ENCODE measurements at regions not wholly inside any gene's neighbourhood (a gene's known extent, or its start where the extent isn't known, plus 50 kb on each side); places are given as distances from the start of the nearest gene placed in this dataset.
"Not testable (repeated sequence)": the region's sequence is repeated elsewhere in the genome, so short reads cannot be mapped to it uniquely, and the experiment has no call there.

GRCh38 chr14:53432378-53432802 is 279.3 kb upstream of the DDHD1 start:
- H3K27ac Mint-ChIP-seq: no peak overlapping the region
- no peak overlapping the region for H3K4me3 Mint-ChIP-seq
- no peaks in the 10 kb centered on the region for H3K27me3 Mint-ChIP-seq
- peak; percentile 81 to 87 for ATAC-seq (replicated peaks)
- peaks cover 0 to 2% of the 10 kb centered on the region in 2 donors for H3K4me1 Mint-ChIP-seq
- no peaks in the 10 kb centered on the region for H3K36me3 Mint-ChIP-seq
- no peak for DNase-seq
- H3K9me3 Mint-ChIP-seq: peaks cover 0 to 3% of the 10 kb centered on the region in 2 donors

GRCh38 chr14:53430870-53431269 is 277.7 kb upstream of the DDHD1 start:
- ATAC-seq (replicated peaks) (no peak), DNase-seq (no peak)
- Mint-ChIP-seq H3K36me3 (no peaks in the 10 kb centered on the region), H3K4me1 (peaks cover 0 to 2% of the 10 kb centered on the region in 2 donors), H3K9me3 (peaks cover 9 to 12% of the 10 kb centered on the region in 2 donors), H3K27me3 (peaks cover 0 to 6% of the 10 kb centered on the region in 2 donors), H3K27ac (no peak overlapping the region), H3K4me3 (no peak overlapping the region)

GRCh38 chr14:53412819-53413675 is 259.9 kb upstream of the DDHD1 start:
- DNase-seq (no peak), ATAC-seq (replicated peaks) (peak; percentile 60 to 73)
- Mint-ChIP-seq H3K36me3 (peaks cover 2 to 6% of the 10 kb centered on the region in 2 donors), H3K9me3 (peaks cover 7 to 11% of the 10 kb centered on the region in 2 donors), H3K4me3 (no peak overlapping the region), H3K4me1 (no peaks in the 10 kb centered on the region), H3K27ac (no peak overlapping the region), H3K27me3 (peaks cover 0 to 4% of the 10 kb centered on the region in 2 donors)

- Mint-ChIP-seq H3K4me1 (no peaks in the 10 kb centered on the region), H3K9me3 (no peaks in the 10 kb centered on the region), H3K4me3 (no peak overlapping the region), H3K36me3 (no peaks in the 10 kb centered on the region), H3K27ac (no peak overlapping the region), H3K27me3 (no peaks in the 10 kb centered on the region)
- DNase-seq: no peak
- no peak for ATAC-seq (replicated peaks)
Measured at GRCh38 chr14:53411125-53411524, 258.0 kb upstream of the DDHD1 start.

- H3K4me1 Mint-ChIP-seq: no peaks in the 10 kb centered on the region
- no peak overlapping the region for H3K27ac Mint-ChIP-seq
- no peak for ATAC-seq (replicated peaks)
- H3K9me3 Mint-ChIP-seq: no peaks in the 10 kb centered on the region
- DNase-seq: no peak
- H3K27me3 Mint-ChIP-seq: no peaks in the 10 kb centered on the region
- H3K4me3 Mint-ChIP-seq: no peak overlapping the region
- H3K36me3 Mint-ChIP-seq: no peaks in the 10 kb centered on the region
Measured at GRCh38 chr14:53409969-53410368, 256.8 kb upstream of the DDHD1 start.

- DNase-seq: no peak
- H3K27ac Mint-ChIP-seq: no peak overlapping the region
- H3K4me1 Mint-ChIP-seq: no peaks in the 10 kb centered on the region
- no peaks in the 10 kb centered on the region for H3K36me3 Mint-ChIP-seq
- H3K27me3 Mint-ChIP-seq: no peaks in the 10 kb centered on the region
- no peak overlapping the region for H3K4me3 Mint-ChIP-seq
- no peak for ATAC-seq (replicated peaks)
- H3K9me3 Mint-ChIP-seq: no peaks in the 10 kb centered on the region
Measured at GRCh38 chr14:53409289-53409688, 256.2 kb upstream of the DDHD1 start.

GRCh38 chr14:53408175-53408879 is 255.2 kb upstream of the DDHD1 start:
- Mint-ChIP-seq H3K4me3 (no peak overlapping the region), H3K27me3 (no peaks in the 10 kb centered on the region), H3K9me3 (no peaks in the 10 kb centered on the region), H3K27ac (no peak overlapping the region), H3K36me3 (no peaks in the 10 kb centered on the region), H3K4me1 (no peaks in the 10 kb centered on the region)
- ATAC-seq (replicated peaks): no peak
- DNase-seq: no peak

- no peaks in the 10 kb centered on the region for H3K9me3 Mint-ChIP-seq
- DNase-seq (no peak), ATAC-seq (replicated peaks) (no peak)
- no peak overlapping the region for H3K4me3 Mint-ChIP-seq
- no peak overlapping the region for H3K27ac Mint-ChIP-seq
- no peaks in the 10 kb centered on the region for H3K4me1 Mint-ChIP-seq
- H3K27me3 Mint-ChIP-seq: no peaks in the 10 kb centered on the region
- H3K36me3 Mint-ChIP-seq: no peaks in the 10 kb centered on the region
Measured at GRCh38 chr14:53406519-53406918, 253.4 kb upstream of the DDHD1 start.

GRCh38 chr14:53401646-53402045 is 248.5 kb upstream of the DDHD1 start:
- ATAC-seq (replicated peaks) (no peak), DNase-seq (no peak)
- Mint-ChIP-seq H3K4me3 (no peak overlapping the region), H3K36me3 (no peaks in the 10 kb centered on the region), H3K27ac (no peak overlapping the region), H3K9me3 (peaks cover 4 to 6% of the 10 kb centered on the region in 2 donors), H3K27me3 (peaks cover 0 to 6% of the 10 kb centered on the region in 2 donors), H3K4me1 (no peaks in the 10 kb centered on the region)

- peaks cover 6 to 11% of the 10 kb centered on the region in 2 donors for H3K36me3 Mint-ChIP-seq
- no peak overlapping the region for H3K4me3 Mint-ChIP-seq
- DNase-seq: no peak
- H3K27ac Mint-ChIP-seq: no peak overlapping the region
- no peak for ATAC-seq (replicated peaks)
- peaks cover 20 to 21% of the 10 kb centered on the region in 2 donors for H3K9me3 Mint-ChIP-seq
- no peaks in the 10 kb centered on the region for H3K4me1 Mint-ChIP-seq
- H3K27me3 Mint-ChIP-seq: peaks cover 0 to 6% of the 10 kb centered on the region in 2 donors
Measured at GRCh38 chr14:53399057-53399456, 245.9 kb upstream of the DDHD1 start.

- Mint-ChIP-seq H3K9me3 (peaks cover 21 to 22% of the 10 kb centered on the region in 2 donors), H3K36me3 (peaks cover 7 to 12% of the 10 kb centered on the region in 2 donors), H3K27ac (no peak overlapping the region), H3K4me1 (no peaks in the 10 kb centered on the region), H3K27me3 (peaks cover 0 to 6% of the 10 kb centered on the region in 2 donors), H3K4me3 (no peak overlapping the region)
- ATAC-seq (replicated peaks) (no peak), DNase-seq (no peak)
Measured at GRCh38 chr14:53398616-53399015, 245.5 kb upstream of the DDHD1 start.

GRCh38 chr14:53395267-53395666 is 242.1 kb upstream of the DDHD1 start:
- not testable (repeated sequence) for H3K27me3 Mint-ChIP-seq; DNase-seq; H3K27ac Mint-ChIP-seq; ATAC-seq (replicated peaks); H3K4me1 Mint-ChIP-seq; H3K4me3 Mint-ChIP-seq
- Mint-ChIP-seq H3K36me3 (peaks cover 7 to 12% of the 10 kb centered on the region in 2 donors), H3K9me3 (peaks cover 21 to 22% of the 10 kb centered on the region in 2 donors)

- Mint-ChIP-seq H3K9me3 (peaks cover 15 to 18% of the 10 kb centered on the region in 2 donors), H3K27me3 (peaks cover 0 to 3% of the 10 kb centered on the region in 2 donors), H3K27ac (no peak overlapping the region), H3K4me1 (no peaks in the 10 kb centered on the region), H3K4me3 (no peak overlapping the region), H3K36me3 (peaks cover 7 to 12% of the 10 kb centered on the region in 2 donors)
- DNase-seq (no peak), ATAC-seq (replicated peaks) (no peak)
Measured at GRCh38 chr14:53391631-53392285, 238.6 kb upstream of the DDHD1 start.

GRCh38 chr14:53391156-53391555 is 238.0 kb upstream of the DDHD1 start:
- Mint-ChIP-seq H3K27me3 (peaks cover 0 to 3% of the 10 kb centered on the region in 2 donors), H3K36me3 (peaks cover 6 to 8% of the 10 kb centered on the region in 2 donors), H3K4me3 (no peak overlapping the region), H3K4me1 (no peaks in the 10 kb centered on the region), H3K27ac (no peak overlapping the region), H3K9me3 (peaks cover 11 to 13% of the 10 kb centered on the region in 2 donors)
- no peak for ATAC-seq (replicated peaks)
- DNase-seq: no peak
